Nucleus accumbens (tissue), 56 donors: ENCODE measurements at regions not wholly inside any gene's neighbourhood (a gene's known extent, or its start where the extent isn't known, plus 50 kb on each side); places are given as distances from the start of the nearest gene placed in this dataset.

Source experiments
- DNase-seq, 56 donors: peaks; one replicate each; lab custom pipeline; 2025; lab: John Stamatoyannopoulos, UW

DNA sequence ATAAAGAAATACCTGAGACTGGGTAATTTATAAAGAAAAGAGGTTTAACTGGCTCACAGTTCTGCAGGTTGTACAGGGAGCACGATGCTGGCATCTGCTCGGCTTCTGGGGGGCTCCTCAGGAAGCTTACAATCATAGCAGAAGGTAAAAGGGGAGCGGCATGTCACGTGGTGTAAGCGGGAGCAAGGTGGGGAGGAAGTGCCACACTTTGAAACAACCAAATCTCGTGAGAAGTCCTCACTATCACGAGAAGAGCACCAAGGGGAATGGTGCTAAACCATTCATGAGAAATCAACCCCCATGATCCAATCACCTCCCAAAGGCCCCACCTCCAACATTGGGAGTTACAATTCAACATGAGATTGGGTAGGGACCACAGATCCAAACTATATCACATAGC is 67.7 kb downstream of the AKR1B1 start:
- no peak for DNase-seq

- DNase-seq = no peak
Observed at GRCh38 chr7:134388336-134389019, 70.4 kb downstream of the AKR1B1 start.

- DNase-seq = no peak
Observed at GRCh38 chr7:134378562-134378961, 61.8 kb upstream of the SLC35B4 start.

DNA sequence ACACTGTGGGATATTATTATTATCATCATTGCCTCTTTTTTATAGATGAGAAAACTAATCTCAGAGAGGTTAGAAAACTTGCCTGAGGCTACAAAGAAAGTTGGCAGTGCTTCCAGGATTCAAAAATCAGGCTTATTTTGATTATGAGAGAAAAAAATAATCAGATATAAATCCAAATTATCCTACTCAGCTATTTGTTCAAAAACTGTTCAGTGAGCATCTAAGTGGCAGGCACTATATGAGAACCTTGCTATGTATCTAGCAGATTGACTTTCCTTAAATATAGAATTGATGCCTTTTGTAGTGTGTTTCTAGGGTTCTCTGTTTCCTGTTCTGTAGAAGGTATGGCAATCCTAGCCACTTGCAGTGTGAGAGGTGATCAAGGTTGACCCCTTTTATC is 60.0 kb upstream of the SLC35B4 start:
- no peak for DNase-seq

DNA sequence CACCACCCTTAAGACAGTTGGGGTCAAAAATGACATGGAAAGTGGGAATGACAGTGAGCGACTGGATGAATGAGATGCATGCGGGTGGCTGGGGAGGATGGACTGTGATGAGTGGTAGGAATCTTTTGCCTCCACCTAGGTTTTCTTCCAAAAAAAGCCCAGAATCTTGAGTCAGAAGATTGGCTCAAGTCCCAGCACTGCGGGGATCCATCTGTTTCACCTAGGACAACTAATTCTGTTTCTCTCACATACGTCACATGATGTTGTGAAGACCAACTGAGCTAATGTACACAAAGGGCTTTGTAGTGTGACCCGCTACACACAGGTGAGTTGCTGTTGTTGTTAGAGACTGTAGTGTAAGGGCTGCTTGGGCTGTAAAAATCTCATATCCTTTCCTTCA is 58.5 kb upstream of the SLC35B4 start:
- no peak for DNase-seq

DNA sequence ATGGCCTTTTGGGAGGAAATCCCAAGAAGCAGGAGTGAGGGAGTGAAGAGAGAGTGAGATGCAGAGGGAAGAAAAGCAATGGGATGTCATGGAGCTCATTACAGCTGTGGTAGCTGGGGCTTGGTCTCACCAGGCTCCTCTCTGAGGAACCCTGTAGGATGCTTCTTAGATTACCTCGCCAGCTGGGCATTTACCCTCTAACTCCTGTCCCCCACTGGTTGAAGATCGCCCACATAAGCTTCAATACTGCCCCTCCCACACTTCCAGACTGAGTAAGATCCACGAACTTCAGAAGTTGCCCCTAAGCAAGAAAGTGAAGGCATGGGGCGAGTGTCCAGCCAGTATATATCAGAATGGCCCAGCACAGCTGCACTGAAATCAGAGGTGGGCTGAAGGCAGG is 58.1 kb upstream of the SLC35B4 start:
- no peak for DNase-seq

- DNase-seq = no peak
Observed at GRCh38 chr7:134374291-134374690, 57.6 kb upstream of the SLC35B4 start.

- no peak for DNase-seq
Observed at GRCh38 chr7:134372858-134373257, 56.1 kb upstream of the SLC35B4 start.

DNA sequence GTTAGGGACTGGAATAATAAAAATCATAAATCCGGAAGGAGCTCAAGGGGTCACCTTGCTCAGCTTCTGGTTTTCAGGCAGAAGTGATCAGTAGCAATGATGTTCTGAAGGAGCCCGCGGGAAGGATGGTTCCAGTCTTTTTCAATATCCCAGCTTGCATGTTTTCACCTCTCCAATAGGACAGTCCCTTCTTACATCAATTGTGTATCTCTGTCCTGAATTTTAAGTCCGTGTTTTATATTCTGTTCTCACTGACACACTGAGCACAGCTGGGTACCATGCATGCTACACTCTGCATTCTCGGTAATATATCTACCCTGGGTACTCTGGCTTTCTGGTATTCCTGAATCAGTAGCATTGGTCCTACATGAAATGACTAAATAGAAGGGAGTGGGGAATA is 55.2 kb upstream of the SLC35B4 start:
- no peak for DNase-seq

DNA sequence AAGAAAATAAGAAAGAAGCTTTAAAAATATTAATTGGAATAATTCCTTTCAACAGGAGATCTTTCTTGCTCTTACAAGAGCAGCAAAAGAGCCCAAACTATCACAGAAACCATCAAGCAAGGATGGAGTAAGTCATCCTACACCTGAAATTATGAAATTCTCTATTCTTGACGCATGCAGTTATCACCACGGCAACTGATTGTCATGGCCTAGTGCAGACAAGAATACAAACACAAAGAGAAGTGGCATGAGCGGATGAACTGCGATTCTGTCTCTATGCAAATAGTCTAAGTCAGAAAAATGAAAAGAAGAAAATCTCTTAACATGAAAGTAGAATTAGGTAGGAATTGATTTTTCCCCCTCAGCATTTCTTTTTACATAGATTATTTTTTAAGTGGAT is 54.8 kb upstream of the SLC35B4 start:
- DNase-seq = peak in 11 of 56 donors; percentile 3 to 63 (median 16)

GRCh38 chr7:134370135-134370534 is 53.4 kb upstream of the SLC35B4 start:
- DNase-seq = no peak

DNA sequence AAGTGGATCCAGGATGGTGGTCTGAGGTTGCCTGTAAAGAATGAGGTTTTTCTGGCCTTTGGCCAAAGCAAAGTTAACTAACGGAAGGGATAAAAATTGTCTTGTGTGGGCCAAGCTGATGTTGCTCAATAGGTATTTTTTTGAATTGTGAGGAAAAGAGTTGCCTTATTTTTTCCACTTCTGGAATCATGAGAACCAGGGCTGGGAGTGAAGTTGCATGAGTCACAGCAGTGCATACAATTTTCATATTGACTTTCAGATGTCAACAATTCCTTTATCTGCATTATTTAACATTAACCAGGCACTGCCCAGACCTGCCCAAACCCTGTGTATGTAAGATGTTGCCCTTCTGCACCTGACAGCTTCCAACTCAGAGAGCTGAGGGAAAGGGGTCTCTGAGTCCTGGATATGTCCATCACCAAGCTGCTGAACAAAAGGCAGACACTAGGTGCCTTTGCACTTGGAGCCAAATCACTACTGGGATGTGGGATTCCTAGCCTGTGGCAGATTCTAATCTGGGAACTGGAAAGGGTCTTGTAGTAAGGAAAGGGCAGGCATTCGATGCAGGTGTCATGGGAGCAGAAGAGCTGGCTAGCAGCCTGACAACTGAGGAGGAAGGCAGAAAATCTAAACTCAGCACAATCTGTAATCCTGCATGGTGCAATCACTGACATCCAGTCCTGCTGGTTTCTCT is 52.3 kb upstream of the SLC35B4 start:
- no peak for DNase-seq

DNA sequence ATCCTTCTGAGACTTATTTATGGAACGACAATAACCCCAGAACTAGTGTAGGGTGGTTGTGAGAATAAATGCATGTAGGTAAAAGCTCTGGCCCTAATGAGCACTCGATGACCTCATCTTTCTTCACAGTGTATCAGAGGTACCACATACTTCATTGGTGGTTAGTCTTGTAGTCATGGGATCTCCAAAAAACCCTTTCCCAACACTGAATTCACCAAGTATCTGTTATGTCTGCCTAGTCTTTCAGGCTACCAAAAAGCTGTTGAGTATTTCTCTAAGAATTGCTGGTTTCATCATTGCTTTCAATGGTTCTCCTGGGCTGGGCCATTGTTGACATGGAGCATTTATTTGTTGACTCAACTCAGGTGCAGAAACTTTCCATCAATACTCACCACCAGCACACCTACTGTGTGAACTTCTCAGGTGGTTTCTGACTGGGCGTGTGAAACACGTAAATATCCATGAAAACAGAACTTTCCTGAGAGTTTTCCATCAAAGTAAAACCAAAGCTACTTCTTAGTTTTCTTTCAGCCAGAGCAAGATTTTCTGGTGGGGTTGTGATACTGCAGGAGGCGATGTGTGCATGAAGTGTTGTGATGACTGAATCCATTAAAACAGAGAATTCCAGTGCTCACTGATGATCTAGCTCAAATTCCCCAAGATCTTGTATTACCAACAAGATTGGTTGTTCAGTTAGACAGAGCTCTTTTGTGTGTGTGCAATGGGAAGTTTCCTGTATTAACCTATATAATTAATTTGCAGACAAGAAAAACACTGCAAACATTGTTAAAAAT is 51.4 kb upstream of the SLC35B4 start:
- no peak for DNase-seq
